ENCODE measurements at regions not wholly inside any gene's neighbourhood (a gene's known extent, or its start where the extent isn't known, plus 50 kb on each side); places are given as distances from the start of the nearest gene placed in this dataset.
A peak's percentile ranks its signal among the peaks of the same experiment; 100 is the strongest.
"Not testable (repeated sequence)": the region's sequence is repeated elsewhere in the genome, so short reads cannot be mapped to it uniquely, and the experiment has no call there.

- in situ Hi-C loops (cut with HindIII; ENCODE audit: low pct_unique_long_range_greater_than_20kb, low sequenced_read_pairs) = no loop called here
- DNase-seq (ENCODE audit: low read depth) = no peak
Measured at GRCh38 chr1:38152351-38153065, 105.9 kb upstream of the POU3F1 start.

DNA sequence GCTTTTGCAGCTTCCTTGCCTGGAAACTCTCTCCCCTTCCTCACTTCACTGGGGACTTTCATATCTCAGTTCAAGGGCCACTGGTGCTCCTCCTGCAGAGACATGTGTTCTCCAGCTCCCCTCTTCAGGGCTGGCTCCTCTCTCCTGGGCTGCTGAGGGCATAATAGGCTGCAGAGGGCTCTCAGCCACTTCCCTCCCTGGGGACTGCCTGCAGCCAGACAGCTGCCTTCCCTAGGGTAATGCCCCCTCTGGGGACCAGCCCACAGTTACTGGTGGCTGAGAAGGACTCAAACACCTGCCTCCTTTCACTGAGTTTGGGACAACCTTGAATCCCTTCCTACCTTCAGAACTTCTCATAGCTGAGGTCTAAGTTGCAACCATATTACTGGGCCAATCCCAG is 104.8 kb upstream of the POU3F1 start:
- DNase-seq (ENCODE audit: low read depth) = no peak
- in situ Hi-C loops (cut with HindIII; ENCODE audit: low pct_unique_long_range_greater_than_20kb, low sequenced_read_pairs) = no loop called here

DNA sequence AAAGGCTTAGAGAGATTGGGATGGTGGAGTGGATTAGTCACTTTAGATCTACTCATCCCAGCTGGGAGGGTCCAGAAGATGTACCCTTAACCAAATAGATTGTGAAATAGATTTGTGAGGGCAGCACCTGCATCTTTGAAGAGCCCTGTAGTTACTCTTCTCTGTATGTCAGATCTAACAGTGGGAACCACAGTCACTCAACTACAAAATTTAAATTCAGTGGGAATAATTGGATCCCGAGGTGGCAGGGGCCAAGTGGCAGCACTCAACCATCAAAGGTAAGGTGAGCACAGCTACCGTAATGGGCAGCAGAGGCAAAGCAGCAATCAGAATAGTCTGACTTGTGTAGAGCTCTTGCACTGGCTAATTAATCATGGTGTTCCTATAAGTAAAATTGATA is 99.5 kb upstream of the POU3F1 start:
- in situ Hi-C loops (cut with HindIII; ENCODE audit: low pct_unique_long_range_greater_than_20kb, low sequenced_read_pairs); DNase-seq (ENCODE audit: low read depth): not testable (repeated sequence)

- no peak for DNase-seq (ENCODE audit: low read depth)
- in situ Hi-C loops (cut with HindIII; ENCODE audit: low pct_unique_long_range_greater_than_20kb, low sequenced_read_pairs) = no loop called here
Measured at GRCh38 chr1:38142606-38143005, 96.0 kb upstream of the POU3F1 start.

GRCh38 chr1:38141483-38141882 is 94.9 kb upstream of the POU3F1 start:
- in situ Hi-C loops (cut with HindIII; ENCODE audit: low pct_unique_long_range_greater_than_20kb, low sequenced_read_pairs) = no loop called here
- DNase-seq (ENCODE audit: low read depth) = no peak

DNA sequence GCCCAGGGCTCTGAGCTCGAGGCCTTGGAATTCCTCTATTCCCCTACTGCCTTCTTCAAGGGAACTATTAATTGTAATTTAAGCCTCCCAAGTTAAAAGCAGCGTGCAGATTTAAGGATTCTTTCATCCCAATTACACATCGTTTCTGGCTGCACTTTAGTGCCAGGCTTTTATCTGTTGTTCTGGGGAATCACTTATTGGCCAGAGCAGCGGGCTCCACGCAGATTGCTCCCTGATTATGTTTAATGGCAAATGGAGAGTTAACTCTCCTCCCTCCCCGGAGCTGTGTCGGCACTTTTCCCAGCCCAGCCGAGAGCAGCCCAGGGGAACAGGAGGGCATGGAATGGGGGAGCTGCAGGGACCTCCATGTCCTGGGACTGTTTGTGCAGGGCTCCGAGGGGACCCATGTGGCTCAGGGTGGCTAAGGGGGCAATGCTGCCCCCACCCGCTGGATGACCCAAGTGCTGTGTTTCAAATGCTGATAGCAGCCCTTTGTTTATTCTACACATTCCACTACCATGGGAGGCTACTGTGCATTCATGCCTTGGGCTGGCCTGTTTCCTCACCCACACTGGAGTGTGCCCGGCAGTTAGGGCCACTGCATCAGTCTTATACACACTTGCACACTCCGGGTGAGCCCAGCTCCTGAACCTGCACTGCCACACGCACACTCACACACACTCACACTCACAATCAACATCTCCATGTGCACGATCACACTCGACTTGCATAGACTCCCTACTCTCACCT is 93.3 kb upstream of the POU3F1 start:
- in situ Hi-C loops (cut with HindIII; ENCODE audit: low pct_unique_long_range_greater_than_20kb, low sequenced_read_pairs) = no loop called here
- peak; percentile 14 for DNase-seq (ENCODE audit: low read depth)

DNA sequence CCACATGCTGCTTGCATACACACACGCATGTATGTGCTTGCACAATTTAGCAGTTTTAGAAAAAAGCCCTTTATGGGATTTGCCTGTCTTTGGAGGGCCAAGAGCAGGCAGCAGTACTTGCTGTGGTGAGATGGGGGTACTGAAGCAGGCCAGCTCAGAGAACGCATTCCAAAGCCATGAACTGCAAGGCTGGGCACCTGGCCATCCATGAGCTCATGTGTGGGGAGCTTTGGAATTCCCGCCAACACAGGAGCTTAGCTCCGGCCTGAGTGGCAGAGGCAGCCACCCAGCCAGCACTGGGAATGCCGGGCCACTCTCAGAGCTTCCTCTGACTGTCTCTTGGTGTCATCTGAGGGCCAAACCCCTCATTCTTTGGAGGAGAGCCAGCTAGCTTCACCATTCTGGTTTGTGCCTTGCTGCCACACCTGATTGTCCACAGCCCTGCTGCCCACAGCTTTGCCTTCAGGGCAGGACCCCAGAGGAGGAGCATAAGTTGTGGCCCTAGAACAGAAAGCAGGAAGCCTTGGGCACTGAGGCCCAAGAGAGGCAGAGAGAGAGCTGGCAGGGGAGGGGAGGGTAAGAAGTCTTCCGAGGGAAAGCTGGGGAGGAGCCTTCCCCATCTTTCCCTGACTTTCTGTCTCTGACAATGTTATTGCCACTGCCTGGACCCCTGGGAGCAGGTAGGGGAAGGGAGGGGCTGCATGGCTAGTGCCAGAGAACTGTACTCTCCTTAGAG is 92.1 kb upstream of the POU3F1 start:
- DNase-seq (ENCODE audit: low read depth) = peak; percentile 98
- in situ Hi-C loops (cut with HindIII; ENCODE audit: low pct_unique_long_range_greater_than_20kb, low sequenced_read_pairs) = no loop called here

DNA sequence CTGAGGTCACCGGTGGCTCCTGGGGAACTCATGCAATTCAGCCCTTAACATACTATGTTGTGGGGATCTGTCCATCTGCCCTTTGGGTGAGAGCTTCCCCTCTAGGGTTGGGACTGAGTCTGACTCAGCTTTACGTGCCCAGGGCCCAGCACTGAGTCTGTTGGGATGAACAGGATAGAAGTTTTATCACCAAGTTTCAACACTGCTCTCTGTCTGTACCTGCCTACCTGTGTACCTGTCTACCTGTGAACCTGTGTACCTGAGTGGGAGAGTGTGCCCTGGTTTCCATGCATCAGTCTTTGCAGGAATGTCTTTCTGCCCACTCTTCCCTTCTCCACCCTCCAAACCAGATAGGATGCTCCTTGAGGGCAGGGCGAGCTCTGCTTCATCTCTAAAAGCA is 90.6 kb upstream of the POU3F1 start:
- in situ Hi-C loops (cut with HindIII; ENCODE audit: low pct_unique_long_range_greater_than_20kb, low sequenced_read_pairs) = no loop called here
- no peak for DNase-seq (ENCODE audit: low read depth)

- in situ Hi-C loops (cut with HindIII; ENCODE audit: low pct_unique_long_range_greater_than_20kb, low sequenced_read_pairs) = no loop called here
- DNase-seq (ENCODE audit: low read depth) = no peak
Measured at GRCh38 chr1:38135625-38136414, 89.2 kb upstream of the POU3F1 start.

DNA sequence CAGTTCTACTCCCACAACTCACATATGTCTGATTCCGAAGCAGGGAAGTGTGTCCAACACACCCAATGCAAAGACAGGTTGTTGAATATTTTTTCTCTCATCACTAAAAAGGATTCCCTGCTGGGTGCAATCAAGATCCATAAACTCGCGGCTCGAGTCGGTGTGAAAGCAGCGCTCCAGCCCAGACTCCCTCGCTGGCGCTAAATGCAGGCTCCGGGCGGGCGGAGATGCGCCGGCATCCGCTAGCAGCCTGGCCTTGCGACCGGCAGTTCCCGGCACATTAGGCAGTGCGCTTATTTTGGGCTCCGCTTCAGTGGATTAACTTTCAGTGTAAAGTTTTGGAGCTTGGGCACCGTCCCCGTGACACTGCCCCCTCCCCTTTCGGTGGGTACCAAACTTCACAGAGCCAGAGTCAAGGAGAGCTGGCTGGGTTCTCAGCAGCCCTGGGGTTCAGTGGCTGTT is 87.7 kb upstream of the POU3F1 start:
- no peak for DNase-seq (ENCODE audit: low read depth)
- in situ Hi-C loops (cut with HindIII; ENCODE audit: low pct_unique_long_range_greater_than_20kb, low sequenced_read_pairs) = no loop called here

DNA sequence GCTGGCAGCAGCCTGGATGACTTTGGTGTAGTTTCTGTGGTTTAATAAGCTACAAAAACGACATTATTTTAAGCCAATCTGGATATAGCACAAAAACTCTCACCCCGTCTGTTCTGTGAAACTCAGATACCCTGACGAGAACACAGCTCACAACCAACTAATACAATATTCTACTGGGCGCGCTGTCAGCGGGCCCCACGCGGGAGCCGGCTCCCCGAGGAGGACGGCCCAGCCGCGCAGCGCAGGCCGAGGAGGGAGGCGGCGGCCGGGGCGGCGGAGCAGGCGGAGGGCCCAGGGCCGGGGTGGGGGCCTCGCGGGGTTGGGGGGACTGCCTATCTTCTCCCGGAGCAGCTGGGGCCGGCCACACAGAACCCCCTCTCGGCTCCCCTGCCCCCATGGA is 87.2 kb upstream of the POU3F1 start:
- in situ Hi-C loops (cut with HindIII; ENCODE audit: low pct_unique_long_range_greater_than_20kb, low sequenced_read_pairs) = no loop called here
- no peak for DNase-seq (ENCODE audit: low read depth)

GRCh38 chr1:38133304-38133703 is 86.7 kb upstream of the POU3F1 start:
- DNase-seq (ENCODE audit: low read depth) = no peak
- in situ Hi-C loops (cut with HindIII; ENCODE audit: low pct_unique_long_range_greater_than_20kb, low sequenced_read_pairs) = no loop called here

DNA sequence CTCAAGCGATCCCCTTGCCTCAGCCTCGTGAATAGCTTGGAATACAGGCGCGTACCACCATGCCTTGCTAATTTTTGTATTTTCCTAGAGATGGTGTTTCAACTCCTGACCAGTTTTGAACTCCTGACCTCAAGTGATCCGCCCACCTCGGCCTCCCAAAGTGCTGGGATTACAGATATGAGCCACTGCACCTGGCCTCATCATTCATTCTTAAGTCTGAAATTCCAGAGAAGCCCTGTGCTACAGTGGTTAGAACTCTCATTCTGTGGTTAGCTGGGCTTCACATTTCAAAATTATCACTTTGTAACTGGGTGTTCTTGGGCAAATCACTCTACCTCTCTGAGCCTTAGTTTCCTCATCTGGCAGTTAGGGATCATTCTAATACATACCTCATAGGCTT is 86.1 kb upstream of the POU3F1 start:
- in situ Hi-C loops (cut with HindIII; ENCODE audit: low pct_unique_long_range_greater_than_20kb, low sequenced_read_pairs) = no loop called here
- DNase-seq (ENCODE audit: low read depth) = no peak

DNA sequence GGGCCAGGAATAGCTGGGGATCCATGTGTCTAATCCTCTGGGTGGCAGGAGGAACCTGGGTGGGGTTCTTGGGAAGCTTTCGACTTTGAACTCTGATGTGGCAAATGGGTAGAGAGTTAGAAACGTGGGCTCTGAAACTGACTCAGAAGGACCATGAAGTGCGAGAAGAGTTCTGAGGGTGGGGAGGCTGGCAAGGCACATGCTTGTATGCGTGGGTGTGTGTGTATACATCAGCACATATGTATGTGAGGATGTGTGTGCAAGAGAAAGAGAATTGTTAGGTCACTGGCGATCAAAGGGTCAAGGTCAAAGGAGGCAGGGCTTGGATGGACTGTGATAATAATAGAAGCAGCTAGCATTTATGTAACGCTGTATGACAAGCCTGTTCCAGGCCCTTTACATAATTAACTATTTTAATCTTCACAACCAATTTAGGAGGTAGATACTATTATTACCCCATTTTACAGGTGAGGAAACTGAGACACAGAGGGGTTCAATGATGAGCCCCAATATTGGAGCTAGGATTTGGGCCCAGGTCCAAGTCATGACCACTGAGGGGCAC is 84.5 kb upstream of the POU3F1 start:
- in situ Hi-C loops (cut with HindIII; ENCODE audit: low pct_unique_long_range_greater_than_20kb, low sequenced_read_pairs) = no loop called here
- DNase-seq (ENCODE audit: low read depth) = no peak

GRCh38 chr1:38129971-38130370 is 83.4 kb upstream of the POU3F1 start:
- DNase-seq (ENCODE audit: low read depth) = no peak
- in situ Hi-C loops (cut with HindIII; ENCODE audit: low pct_unique_long_range_greater_than_20kb, low sequenced_read_pairs) = no loop called here

DNA sequence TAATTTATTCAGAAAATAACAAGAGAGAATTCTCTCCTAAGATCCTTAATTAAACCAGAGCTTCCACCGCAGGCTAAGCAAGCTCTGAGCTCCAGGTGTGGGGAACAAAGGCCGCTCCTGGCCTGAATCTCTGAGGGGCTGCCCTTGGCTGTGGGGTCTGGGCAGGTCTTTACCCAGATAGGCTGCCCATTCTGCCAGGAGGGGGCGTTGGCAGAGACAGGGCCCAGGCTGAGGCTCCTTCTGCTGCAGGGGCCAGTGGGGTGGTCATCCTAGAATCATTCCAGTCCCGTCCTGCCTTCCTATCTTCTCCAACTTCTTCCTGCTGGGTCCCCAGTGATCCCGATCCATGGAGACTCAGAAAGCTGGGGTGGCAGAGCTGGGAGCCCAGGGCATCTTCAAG is 82.9 kb upstream of the POU3F1 start:
- in situ Hi-C loops (cut with HindIII; ENCODE audit: low pct_unique_long_range_greater_than_20kb, low sequenced_read_pairs) = no loop called here
- DNase-seq (ENCODE audit: low read depth) = no peak

- no peak for DNase-seq (ENCODE audit: low read depth)
- in situ Hi-C loops (cut with HindIII; ENCODE audit: low pct_unique_long_range_greater_than_20kb, low sequenced_read_pairs) = no loop called here
Measured at GRCh38 chr1:38128926-38129453, 82.4 kb upstream of the POU3F1 start.

- DNase-seq (ENCODE audit: low read depth) = no peak
- in situ Hi-C loops (cut with HindIII; ENCODE audit: low pct_unique_long_range_greater_than_20kb, low sequenced_read_pairs) = no loop called here
Measured at GRCh38 chr1:38128511-38128910, 81.9 kb upstream of the POU3F1 start.
